ENCODE measurements at regions not wholly inside any gene's neighbourhood (a gene's known extent, or its start where the extent isn't known, plus 50 kb on each side); places are given as distances from the start of the nearest gene placed in this dataset.

DNA sequence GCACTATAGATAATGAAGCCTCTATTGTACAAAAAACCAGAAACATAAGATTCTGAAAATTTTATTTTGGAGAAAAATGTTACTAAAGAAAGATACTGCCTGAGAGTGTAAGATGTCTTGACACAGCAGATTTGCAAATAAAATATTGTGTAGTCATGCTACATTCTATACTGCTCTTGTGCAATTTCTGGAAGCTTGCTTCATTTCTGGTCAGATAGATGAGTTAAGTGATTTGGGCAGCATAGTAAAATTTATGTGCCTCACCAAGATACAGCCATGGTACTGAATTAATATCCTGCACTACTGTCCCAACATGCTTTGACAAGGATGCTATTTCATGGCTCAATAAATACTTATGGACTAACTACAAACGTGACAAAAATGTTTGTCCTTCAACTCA, 55.1 kb upstream of the STARD13 start:
- no peak overlapping the region for H3K27ac ChIP-seq
- TF ChIP-seq ZFX (IDR thresholded peaks at IDR 0.05) (no peak), CTCF (conservative IDR thresholded peaks at IDR 0.05) (no peak)

DNA sequence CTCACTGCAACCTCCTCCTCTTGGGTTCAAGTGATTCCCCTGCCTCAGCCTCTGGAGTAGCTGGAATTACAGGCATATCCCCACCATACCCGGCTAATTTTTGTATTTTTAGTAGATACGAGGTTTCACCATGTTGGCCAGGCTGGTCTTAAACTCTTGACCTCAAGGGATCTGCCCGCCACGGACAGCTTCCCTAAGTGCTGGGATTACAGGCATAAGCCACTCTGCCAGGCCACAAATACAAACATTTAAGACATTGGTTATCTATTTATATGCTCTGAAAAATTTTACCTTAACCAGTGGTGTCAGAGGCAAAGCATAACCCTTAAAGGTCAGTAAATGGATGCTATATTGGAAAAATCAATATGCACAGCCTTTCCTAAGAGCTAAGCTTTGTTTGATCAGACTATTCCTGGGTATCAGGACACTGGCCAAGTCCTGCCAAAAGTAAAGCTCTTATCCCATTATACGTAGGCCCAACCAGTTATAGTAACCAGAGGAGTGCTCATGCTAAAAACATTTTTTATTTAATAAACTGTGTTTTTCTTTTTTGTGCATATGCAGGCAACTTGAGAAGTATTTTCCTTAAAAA, 56.4 kb upstream of the STARD13 start:
- H3K27ac ChIP-seq, result no peak overlapping the region
- TF ChIP-seq ZFX (IDR thresholded peaks at IDR 0.05) (no peak), CTCF (conservative IDR thresholded peaks at IDR 0.05) (no peak)

DNA sequence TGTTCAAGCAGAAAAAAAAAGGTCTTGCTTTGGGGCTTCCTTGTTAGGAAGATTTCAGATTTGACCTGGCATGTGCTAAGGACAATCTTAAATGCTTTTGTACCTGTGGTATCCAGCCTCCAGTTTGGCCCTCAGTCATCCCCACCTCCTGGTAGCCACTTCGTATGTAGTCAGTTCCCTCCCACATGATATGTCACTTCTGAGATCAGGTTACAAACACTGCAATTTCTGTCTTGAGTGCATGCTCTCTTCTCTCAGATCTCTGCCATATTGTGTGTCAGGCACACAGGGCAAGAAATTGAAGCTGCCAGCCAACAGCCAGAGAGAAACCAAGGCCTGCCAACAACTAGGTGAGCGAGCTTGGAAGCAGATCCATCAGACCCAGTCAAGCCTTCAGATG, 60.3 kb upstream of the STARD13 start:
- no peak overlapping the region for H3K27ac ChIP-seq
- TF ChIP-seq ZFX (IDR thresholded peaks at IDR 0.05) (no peak), CTCF (conservative IDR thresholded peaks at IDR 0.05) (no peak)

DNA sequence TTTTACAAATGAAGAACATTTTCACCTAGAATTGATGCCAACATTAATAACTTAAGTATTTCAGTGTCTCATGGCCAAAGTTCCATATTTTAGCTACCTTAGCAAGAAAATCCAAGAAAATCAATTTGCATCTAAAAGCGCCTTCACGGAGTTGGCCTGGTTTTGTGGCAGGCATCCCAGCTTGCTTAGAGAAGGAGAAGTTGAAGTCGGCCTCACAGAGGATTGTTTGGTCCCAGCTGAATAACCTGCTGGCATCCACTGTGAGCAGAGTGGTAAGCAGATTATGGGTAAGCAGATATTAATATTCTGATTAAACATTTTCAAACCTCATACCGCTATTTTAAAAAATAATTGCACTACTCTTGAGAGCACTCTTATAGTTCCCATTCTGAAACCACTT, 62.3 kb upstream of the STARD13 start:
- TF ChIP-seq ZFX (IDR thresholded peaks at IDR 0.05), result no peak
- TF ChIP-seq CTCF (conservative IDR thresholded peaks at IDR 0.05), result no peak
- H3K27ac ChIP-seq, result no peak overlapping the region

DNA sequence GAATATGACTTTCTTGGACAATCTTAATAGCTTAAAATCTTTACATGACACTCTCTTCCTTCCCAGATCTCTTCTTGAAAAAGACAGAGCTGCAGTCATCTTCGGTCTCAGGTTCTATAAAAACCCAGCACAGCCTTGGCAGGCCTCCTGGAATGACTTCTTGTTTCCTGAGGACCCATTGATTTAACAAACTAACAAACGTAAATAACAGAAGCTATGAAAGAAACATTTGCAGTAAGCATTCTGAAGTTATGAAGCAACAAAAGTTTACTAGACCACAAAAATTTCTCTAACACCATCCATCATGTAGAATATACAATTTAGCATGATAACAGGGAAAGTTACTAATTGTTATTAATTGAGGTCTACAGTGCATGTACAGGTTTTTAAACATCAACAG, 62.8 kb upstream of the STARD13 start:
- H3K27ac ChIP-seq, result no peak overlapping the region
- TF ChIP-seq CTCF (conservative IDR thresholded peaks at IDR 0.05), result no peak
- no peak for TF ChIP-seq ZFX (IDR thresholded peaks at IDR 0.05)

GRCh38 chr13:33349288-33349985, 63.9 kb upstream of the STARD13 start:
- TF ChIP-seq CTCF (conservative IDR thresholded peaks at IDR 0.05) (no peak), ZFX (IDR thresholded peaks at IDR 0.05) (no peak)
- peak overlapping the region; percentile 35; the same call in 1 of the 2 replicates for H3K27ac ChIP-seq

DNA sequence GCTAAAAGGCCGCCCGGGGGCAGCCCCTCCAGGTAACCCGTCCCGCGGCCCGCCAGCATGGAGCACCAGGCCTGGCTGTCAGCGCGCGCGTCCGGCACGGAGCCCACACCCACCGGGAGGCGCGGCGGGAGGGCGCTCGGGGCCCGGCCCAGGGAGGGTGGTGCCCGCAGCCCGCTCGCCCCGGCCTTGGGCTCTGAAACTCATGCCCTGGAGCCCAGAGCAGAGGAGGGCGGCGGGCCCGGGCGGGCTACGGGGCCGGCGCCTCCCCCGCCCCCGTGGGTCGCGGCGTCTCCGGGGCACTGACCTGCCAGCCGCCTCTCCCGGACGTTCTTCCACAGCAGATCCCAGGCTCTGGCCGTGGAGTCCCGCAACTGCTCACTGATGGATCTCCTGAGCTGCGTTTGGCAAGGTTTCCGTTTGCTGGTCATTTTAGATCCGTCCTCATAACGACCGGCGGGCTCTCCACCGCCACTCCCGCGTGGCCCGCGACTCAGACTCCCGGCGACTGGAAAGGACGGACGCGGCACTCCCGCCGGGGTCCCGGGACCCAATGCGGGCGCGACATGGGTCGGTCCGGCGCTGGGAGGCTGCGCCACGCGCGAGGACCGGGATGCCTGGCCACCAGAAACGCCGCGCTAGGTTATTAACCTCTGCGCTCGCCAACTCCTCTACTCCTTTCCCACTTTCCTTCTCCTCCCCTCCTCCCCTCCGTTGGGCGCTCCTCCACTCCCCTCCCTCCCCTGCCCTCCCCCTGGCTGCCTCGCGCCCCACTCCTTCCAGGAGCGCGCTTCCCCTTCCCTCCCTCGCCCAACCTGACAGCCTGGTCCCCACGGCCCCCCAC, 64.7 kb upstream of the STARD13 start:
- peak overlapping the region; percentile 35 for H3K27ac ChIP-seq
- TF ChIP-seq ZFX (IDR thresholded peaks at IDR 0.05), result peak; percentile 42; the same call in 1 of the 2 replicates
- no peak for TF ChIP-seq CTCF (conservative IDR thresholded peaks at IDR 0.05)

All from C4-2B (cell line).